ENCODE measurements at regions not wholly inside any gene's neighbourhood (a gene's known extent, or its start where the extent isn't known, plus 50 kb on each side); places are given as distances from the start of the nearest gene placed in this dataset. TPM values are rescaled to one million over a fixed set of nuclear protein-coding genes. Genes with fewer than 3 reads are reported as not detected.

DNA sequence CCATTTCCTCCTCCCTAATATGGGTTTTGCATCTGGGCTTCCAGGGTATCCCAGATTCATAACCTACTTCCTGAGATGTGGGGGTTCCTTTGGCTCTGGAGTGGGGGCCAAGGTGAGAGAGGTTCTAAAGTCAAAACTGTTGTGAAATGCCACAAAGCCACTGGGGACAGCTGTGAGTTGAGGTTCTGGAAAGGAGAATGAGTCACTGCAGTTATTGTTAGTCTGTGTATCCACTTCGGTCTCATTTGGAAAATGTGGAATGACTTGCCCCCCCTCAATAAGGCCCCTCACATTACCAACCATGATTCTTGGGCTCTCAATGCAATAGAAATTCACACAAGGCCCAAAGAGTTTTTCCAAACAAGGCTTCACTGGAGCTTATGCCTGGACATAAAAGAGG, 51.1 kb upstream of the LGALSL start:
- Histone ChIP-seq H3K9me3 (ENCODE audit: control insufficient read depth in 4 of 4, insufficient read depth in 3 of 4, low read length in 3 of 4) (no peaks in the 10 kb centered on the region), H3K4me1 (ENCODE audit: control insufficient read depth in 5 of 5, insufficient read depth in 5 of 5, low read length in 5 of 5) (peaks cover 16 to 66% (median 44%) of the 10 kb centered on the region in 5 donors), H3K4me3 (no peak overlapping the region), H3K36me3 (ENCODE audit: control insufficient read depth in 4 of 4, insufficient read depth in 4 of 4, low read length in 4 of 4) (no peaks in the 10 kb centered on the region), H3K27me3 (ENCODE audit: control insufficient read depth in 3 of 3, insufficient read depth in 3 of 3, low read length in 2 of 3) (no peaks in the 10 kb centered on the region), H3K9ac (ENCODE audit: insufficient read depth in 1 of 2, low read length in 2 of 2) (no peak overlapping the region), H3K27ac (ENCODE audit: low read depth in 1 of 2, low read length in 1 of 2) (peak overlapping the region; percentile 49 to 85)
- TF ChIP-seq, protein P1, sequence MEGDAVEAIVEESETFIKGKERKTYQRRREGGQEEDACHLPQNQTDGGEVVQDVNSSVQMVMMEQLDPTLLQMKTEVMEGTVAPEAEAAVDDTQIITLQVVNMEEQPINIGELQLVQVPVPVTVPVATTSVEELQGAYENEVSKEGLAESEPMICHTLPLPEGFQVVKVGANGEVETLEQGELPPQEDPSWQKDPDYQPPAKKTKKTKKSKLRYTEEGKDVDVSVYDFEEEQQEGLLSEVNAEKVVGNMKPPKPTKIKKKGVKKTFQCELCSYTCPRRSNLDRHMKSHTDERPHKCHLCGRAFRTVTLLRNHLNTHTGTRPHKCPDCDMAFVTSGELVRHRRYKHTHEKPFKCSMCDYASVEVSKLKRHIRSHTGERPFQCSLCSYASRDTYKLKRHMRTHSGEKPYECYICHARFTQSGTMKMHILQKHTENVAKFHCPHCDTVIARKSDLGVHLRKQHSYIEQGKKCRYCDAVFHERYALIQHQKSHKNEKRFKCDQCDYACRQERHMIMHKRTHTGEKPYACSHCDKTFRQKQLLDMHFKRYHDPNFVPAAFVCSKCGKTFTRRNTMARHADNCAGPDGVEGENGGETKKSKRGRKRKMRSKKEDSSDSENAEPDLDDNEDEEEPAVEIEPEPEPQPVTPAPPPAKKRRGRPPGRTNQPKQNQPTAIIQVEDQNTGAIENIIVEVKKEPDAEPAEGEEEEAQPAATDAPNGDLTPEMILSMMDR (IDR thresholded peaks at IDR 0.05; ENCODE audit: control extremely low read depth, extremely low read depth), result no peak
- DNase-seq, result no peak
- WGBS, 2 donors, result 27 to 55% methylated on average over 1 of the region's 1 CpG
- ATAC-seq (ENCODE audit: insufficient read depth, low FRiP score), result no peak

DNA sequence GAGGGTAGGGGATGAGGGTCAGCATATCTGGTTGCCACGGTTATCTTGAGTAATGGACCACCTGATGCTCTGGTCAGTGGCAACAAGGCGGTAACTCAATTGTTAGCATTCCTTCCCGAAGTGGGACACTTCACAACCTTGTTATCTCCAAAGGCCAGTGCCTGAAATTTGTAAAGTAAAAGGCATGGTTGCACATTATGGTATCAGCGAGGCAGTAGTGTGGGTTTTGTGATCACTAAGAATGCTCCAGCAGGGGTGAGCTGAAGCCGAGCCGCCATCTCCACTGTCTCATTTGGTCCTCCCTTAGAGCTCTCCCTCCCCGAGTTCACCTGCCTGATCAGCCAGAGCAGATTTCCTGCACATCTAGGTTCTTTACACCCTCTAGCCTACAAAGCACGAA, 50.5 kb upstream of the LGALSL start:
- H3K9ac ChIP-seq (ENCODE audit: insufficient read depth in 1 of 2, low read length in 2 of 2), result peak overlapping the region in 1 of 2 donors; percentile 46
- H3K27ac ChIP-seq (ENCODE audit: low read depth in 1 of 2, low read length in 1 of 2), result peak overlapping the region; percentile 49 to 85
- H3K36me3 ChIP-seq (ENCODE audit: control insufficient read depth in 4 of 4, insufficient read depth in 4 of 4, low read length in 4 of 4), result no peaks in the 10 kb centered on the region
- TF ChIP-seq, protein P1 (IDR thresholded peaks at IDR 0.05; ENCODE audit: control extremely low read depth, extremely low read depth), result no peak
- no peak for ATAC-seq (ENCODE audit: insufficient read depth, low FRiP score)
- H3K9me3 ChIP-seq (ENCODE audit: control insufficient read depth in 4 of 4, insufficient read depth in 3 of 4, low read length in 3 of 4), result no peaks in the 10 kb centered on the region
- 52 to 83% methylated on average over 8 of the region's 8 CpGs for WGBS, 2 donors
- H3K27me3 ChIP-seq (ENCODE audit: control insufficient read depth in 3 of 3, insufficient read depth in 3 of 3, low read length in 2 of 3), result no peaks in the 10 kb centered on the region
- no peak for DNase-seq
- peaks cover 16 to 66% (median 44%) of the 10 kb centered on the region in 5 donors for H3K4me1 ChIP-seq (ENCODE audit: control insufficient read depth in 5 of 5, insufficient read depth in 5 of 5, low read length in 5 of 5)
- no peak overlapping the region for H3K4me3 ChIP-seq

DNA sequence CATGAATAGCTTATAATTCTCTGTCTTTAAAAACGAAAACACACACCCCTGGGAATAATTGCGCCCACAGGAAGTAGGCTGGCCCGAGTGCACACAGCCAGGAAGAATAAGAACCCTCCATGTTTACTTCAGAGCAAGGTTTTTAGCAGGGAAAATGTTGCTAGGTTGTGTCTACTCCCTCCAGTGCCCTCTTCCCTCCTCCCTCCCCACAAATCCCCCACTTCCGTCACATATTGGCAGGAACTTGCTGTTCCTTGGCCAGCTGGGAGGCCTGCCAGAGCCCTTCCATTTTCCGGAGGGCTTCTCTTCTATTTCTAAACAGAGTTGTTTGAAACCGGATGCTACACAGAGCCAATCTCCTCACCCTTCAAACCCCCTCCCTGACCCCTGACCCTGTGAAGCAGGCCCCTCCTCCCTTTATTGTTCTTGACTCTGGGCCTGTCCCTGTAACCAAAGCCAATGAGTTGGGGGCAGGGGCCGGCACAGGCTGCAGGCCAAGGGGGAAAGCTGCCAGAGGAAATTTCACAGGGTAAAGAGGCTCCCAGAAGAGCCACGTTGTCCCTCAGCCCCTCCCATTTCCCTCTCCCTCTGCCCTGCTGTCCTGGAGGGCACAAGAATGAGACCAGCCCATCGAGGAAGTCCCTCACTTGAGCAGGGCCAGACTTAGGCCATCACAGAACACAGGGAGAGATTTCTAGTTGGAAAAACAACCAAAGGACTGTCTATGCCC, 49.8 kb upstream of the LGALSL start:
- DNase-seq, result peak; percentile 99 to 100 (median 100)
- Histone ChIP-seq H3K36me3 (ENCODE audit: control insufficient read depth in 4 of 4, insufficient read depth in 4 of 4, low read length in 4 of 4) (no peaks in the 10 kb centered on the region), H3K9ac (ENCODE audit: insufficient read depth in 1 of 2, low read length in 2 of 2) (peak overlapping the region; percentile 48 to 73), H3K9me3 (ENCODE audit: control insufficient read depth in 4 of 4, insufficient read depth in 3 of 4, low read length in 3 of 4) (no peaks in the 10 kb centered on the region), H3K27me3 (ENCODE audit: control insufficient read depth in 3 of 3, insufficient read depth in 3 of 3, low read length in 2 of 3) (no peaks in the 10 kb centered on the region), H3K27ac (ENCODE audit: low read depth in 1 of 2, low read length in 1 of 2) (peak overlapping the region; percentile 49 to 85), H3K4me3 (no peak overlapping the region), H3K4me1 (ENCODE audit: control insufficient read depth in 5 of 5, insufficient read depth in 5 of 5, low read length in 5 of 5) (peaks cover 16 to 66% (median 44%) of the 10 kb centered on the region in 5 donors)
- TF ChIP-seq, protein P1 (IDR thresholded peaks at IDR 0.05; ENCODE audit: control extremely low read depth, extremely low read depth), result no peak
- WGBS, 2 donors, result 14 to 37% methylated on average over 9 of the region's 9 CpGs
- peak; percentile 55 for ATAC-seq (ENCODE audit: insufficient read depth, low FRiP score)

Small RNAs in the stretch of these regions (small RNA-seq; reads per million reads assigned to genes)
- gene AC012368.3 (ENCODE audit: low replicate concordance) (not detected), gene MIR4433B (ENCODE audit: low replicate concordance) (not detected)
